Gastrocnemius medialis (tissue), 4 donors: ENCODE measurements at regions not wholly inside any gene's neighbourhood (a gene's known extent, or its start where the extent isn't known, plus 50 kb on each side); places are given as distances from the start of the nearest gene placed in this dataset.

Source experiments
- CTCF ChIP-seq, 5 experiments: fragments of 450-650 bp in 3 of 5; fragments of 200-600 bp in 2 of 5; sonication (generic) in 2 of 5; IDR thresholded peaks in 4 of 5; conservative IDR thresholded peaks in 1 of 5; 1 replicate in 4 of 5; 2 replicates in 1 of 5; pipeline ENCODE4 v1.5.1; 2016 to 2019; ENCODE audit warnings: antibody characterized with exemption in 5 of 5, mild to moderate bottlenecking in 3 of 5, moderate library complexity in 3 of 5
- POLR2A ChIP-seq, 2 donors: fragments of 450-650 bp; IDR thresholded peaks; one replicate each; pipeline ENCODE4 v1.6.1; 2017; ENCODE audit warnings: antibody characterized with exemption in 2 of 2, mild to moderate bottlenecking in 2 of 2, moderate library complexity in 2 of 2

DNA sequence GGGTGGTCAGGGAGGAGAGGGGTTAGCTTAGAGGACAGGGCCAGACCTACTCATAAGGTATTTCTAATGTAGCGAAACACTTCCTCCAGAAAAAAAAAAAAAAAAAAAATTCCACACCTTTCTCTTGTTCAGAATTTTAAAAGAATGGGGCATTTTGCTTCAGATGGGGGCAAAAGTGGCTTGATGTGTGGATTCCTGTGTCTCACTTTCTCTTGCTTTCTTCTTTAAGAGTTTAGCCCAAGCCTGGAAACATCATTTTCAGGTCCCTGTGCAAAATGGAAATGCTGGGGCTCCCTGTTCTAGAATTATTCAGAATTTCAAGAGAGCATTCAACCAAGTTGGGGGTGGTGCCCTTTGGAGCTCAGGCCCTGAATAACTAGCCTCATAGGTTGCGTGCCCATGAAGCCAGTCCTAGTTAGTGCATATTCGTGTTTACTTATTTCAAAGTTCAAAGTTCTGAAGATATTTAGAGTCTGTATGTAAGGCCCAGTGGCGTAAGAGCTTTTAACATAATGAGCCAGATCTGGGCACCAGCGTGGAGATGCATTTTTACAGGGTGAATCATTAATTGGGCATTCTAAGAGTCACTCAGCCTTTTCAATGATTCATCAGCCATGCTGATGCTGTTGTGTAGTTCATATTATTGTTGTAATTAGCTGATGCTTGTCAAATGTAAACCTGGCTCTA, 104.5 kb downstream of the RPLP1 start:
- TF ChIP-seq CTCF (IDR thresholded peaks at IDR 0.05 in 4 of 5, conservative IDR thresholded peaks at IDR 0.05 in 1 of 5) (no peak), POLR2A (IDR thresholded peaks at IDR 0.05) (no peak)
